ENCODE measurements at regions not wholly inside any gene's neighbourhood (a gene's known extent, or its start where the extent isn't known, plus 50 kb on each side); places are given as distances from the start of the nearest gene placed in this dataset.

DNA sequence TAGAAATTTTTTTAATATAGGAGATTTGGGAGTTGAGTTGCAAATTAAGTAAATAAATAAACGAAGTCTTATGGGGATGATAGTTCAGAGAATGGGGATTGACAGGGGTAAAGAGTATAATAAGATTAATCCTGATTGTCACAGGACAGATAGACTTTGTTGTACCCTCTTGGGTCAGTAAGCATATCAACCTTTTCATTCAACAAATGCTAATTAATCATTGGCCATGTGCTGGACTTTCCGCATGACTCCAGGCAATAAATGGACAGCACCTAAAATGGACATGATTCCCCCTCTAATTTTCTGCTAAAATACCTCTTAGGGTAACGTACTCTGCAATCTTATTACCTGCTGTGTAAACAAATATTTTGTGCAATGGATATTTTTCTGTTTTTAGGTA, 1331.1 kb upstream of the ADGRL3 start:
- Mint-ChIP-seq H3K9me3 (ENCODE audit: unreplicated experiment) (no peaks in the 10 kb centered on the region), H3K36me3 (ENCODE audit: low read depth, unreplicated experiment) (no peaks in the 10 kb centered on the region), H3K27me3 (ENCODE audit: low read depth, unreplicated experiment) (no peaks in the 10 kb centered on the region), H3K4me1 (ENCODE audit: low read depth, unreplicated experiment) (no peaks in the 10 kb centered on the region), H3K27ac (ENCODE audit: unreplicated experiment) (no peak overlapping the region), H3K4me3 (ENCODE audit: unreplicated experiment) (no peak overlapping the region)
- Histone ChIP-seq H3K27me3 (ENCODE audit: insufficient read depth, low read length) (no peaks in the 10 kb centered on the region), H3K9ac (ENCODE audit: low read length) (no peak overlapping the region), H3K4me3 (ENCODE audit: insufficient read depth, low read depth, low read length) (no peak overlapping the region), H2AFZ (ENCODE audit: low read depth, low read length) (no peak overlapping the region), H3K36me3 (ENCODE audit: insufficient read depth, low read length) (no peaks in the 10 kb centered on the region), H3K4me1 (ENCODE audit: insufficient read depth, low read length) (no peaks in the 10 kb centered on the region), H3K79me2 (ENCODE audit: insufficient read depth, low read length) (no peaks in the 10 kb centered on the region), H3K9me3 (ENCODE audit: insufficient read depth, low read depth, low read length) (no peaks in the 10 kb centered on the region), H4K20me1 (ENCODE audit: insufficient read depth, low read length) (no peaks in the 10 kb centered on the region), H3K27ac (ENCODE audit: low read depth, low read length) (no peak overlapping the region), H3K4me2 (ENCODE audit: low read length) (no peak overlapping the region)
- TF ChIP-seq, protein P1, sequence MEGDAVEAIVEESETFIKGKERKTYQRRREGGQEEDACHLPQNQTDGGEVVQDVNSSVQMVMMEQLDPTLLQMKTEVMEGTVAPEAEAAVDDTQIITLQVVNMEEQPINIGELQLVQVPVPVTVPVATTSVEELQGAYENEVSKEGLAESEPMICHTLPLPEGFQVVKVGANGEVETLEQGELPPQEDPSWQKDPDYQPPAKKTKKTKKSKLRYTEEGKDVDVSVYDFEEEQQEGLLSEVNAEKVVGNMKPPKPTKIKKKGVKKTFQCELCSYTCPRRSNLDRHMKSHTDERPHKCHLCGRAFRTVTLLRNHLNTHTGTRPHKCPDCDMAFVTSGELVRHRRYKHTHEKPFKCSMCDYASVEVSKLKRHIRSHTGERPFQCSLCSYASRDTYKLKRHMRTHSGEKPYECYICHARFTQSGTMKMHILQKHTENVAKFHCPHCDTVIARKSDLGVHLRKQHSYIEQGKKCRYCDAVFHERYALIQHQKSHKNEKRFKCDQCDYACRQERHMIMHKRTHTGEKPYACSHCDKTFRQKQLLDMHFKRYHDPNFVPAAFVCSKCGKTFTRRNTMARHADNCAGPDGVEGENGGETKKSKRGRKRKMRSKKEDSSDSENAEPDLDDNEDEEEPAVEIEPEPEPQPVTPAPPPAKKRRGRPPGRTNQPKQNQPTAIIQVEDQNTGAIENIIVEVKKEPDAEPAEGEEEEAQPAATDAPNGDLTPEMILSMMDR (IDR thresholded peaks at IDR 0.05; ENCODE audit: insufficient read depth, low read depth, low read length) = no peak
- no peak for TF ChIP-seq EZH2 (IDR thresholded peaks at IDR 0.05; ENCODE audit: insufficient read depth, low read length)
- no peak for FAIRE-seq
- no peak for DNase-seq (ENCODE audit: low read depth)

DNA sequence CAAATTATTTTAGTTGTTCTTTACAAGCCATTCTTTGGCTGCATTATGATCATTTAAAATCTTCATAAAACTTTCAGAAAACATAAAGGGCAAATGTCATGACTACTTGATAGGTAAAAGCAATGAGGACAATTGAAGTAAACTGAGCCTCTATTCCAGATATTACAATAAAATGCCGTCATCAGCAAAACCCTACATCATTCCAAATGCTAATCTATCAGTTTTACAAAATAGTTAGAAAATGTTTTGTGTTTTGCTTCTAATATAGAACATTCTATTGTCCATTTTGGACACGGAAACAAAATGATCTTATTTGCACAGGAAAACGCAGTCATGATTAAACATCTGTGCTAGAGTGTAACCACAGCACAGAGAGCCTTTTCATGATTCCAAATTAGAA, 1330.6 kb upstream of the ADGRL3 start:
- Mint-ChIP-seq H3K9me3 (ENCODE audit: unreplicated experiment) (no peaks in the 10 kb centered on the region), H3K27ac (ENCODE audit: unreplicated experiment) (no peak overlapping the region), H3K4me1 (ENCODE audit: low read depth, unreplicated experiment) (no peaks in the 10 kb centered on the region), H3K4me3 (ENCODE audit: unreplicated experiment) (no peak overlapping the region), H3K27me3 (ENCODE audit: low read depth, unreplicated experiment) (no peaks in the 10 kb centered on the region), H3K36me3 (ENCODE audit: low read depth, unreplicated experiment) (no peaks in the 10 kb centered on the region)
- FAIRE-seq (no peak), DNase-seq (ENCODE audit: low read depth) (no peak)
- Histone ChIP-seq H3K36me3 (ENCODE audit: insufficient read depth, low read length) (no peaks in the 10 kb centered on the region), H3K4me3 (ENCODE audit: insufficient read depth, low read depth, low read length) (no peak overlapping the region), H2AFZ (ENCODE audit: low read depth, low read length) (no peak overlapping the region), H4K20me1 (ENCODE audit: insufficient read depth, low read length) (no peaks in the 10 kb centered on the region), H3K27me3 (ENCODE audit: insufficient read depth, low read length) (no peaks in the 10 kb centered on the region), H3K4me2 (ENCODE audit: low read length) (no peak overlapping the region), H3K9ac (ENCODE audit: low read length) (no peak overlapping the region), H3K4me1 (ENCODE audit: insufficient read depth, low read length) (no peaks in the 10 kb centered on the region), H3K79me2 (ENCODE audit: insufficient read depth, low read length) (no peaks in the 10 kb centered on the region), H3K27ac (ENCODE audit: low read depth, low read length) (no peak overlapping the region), H3K9me3 (ENCODE audit: insufficient read depth, low read depth, low read length) (no peaks in the 10 kb centered on the region)
- TF ChIP-seq, protein P1 (IDR thresholded peaks at IDR 0.05; ENCODE audit: insufficient read depth, low read depth, low read length) = no peak
- TF ChIP-seq EZH2 (IDR thresholded peaks at IDR 0.05; ENCODE audit: insufficient read depth, low read length) = no peak

DNA sequence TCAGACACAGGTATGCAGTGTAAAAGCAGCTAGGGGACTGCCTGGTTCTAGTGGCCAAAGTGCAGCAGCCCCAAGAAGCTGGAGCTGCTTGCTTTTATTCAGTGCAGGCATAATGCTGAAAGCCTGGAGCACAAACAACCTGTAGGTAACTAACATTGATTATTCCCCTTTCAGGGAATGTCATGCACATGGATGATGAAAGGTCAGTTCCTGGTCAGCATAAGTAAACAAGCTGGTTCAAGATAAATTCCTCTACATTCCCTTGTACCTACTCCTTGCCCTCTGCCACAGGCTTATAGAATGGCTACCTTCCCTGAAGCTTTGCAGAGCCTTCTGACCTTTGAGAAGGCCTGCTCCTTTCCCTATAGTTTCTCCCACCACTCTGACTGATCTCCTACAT, 1318.5 kb upstream of the ADGRL3 start:
- Mint-ChIP-seq H3K9me3 (ENCODE audit: unreplicated experiment) (no peaks in the 10 kb centered on the region), H3K4me3 (ENCODE audit: unreplicated experiment) (no peak overlapping the region), H3K27ac (ENCODE audit: unreplicated experiment) (no peak overlapping the region), H3K27me3 (ENCODE audit: low read depth, unreplicated experiment) (peaks cover 2% of the 10 kb centered on the region), H3K4me1 (ENCODE audit: low read depth, unreplicated experiment) (no peaks in the 10 kb centered on the region), H3K36me3 (ENCODE audit: low read depth, unreplicated experiment) (no peaks in the 10 kb centered on the region)
- Histone ChIP-seq H3K4me2 (ENCODE audit: low read length) (no peak overlapping the region), H3K27me3 (ENCODE audit: insufficient read depth, low read length) (no peaks in the 10 kb centered on the region), H3K79me2 (ENCODE audit: insufficient read depth, low read length) (no peaks in the 10 kb centered on the region), H3K9ac (ENCODE audit: low read length) (no peak overlapping the region), H3K4me3 (ENCODE audit: insufficient read depth, low read depth, low read length) (no peak overlapping the region), H3K27ac (ENCODE audit: low read depth, low read length) (no peak overlapping the region), H4K20me1 (ENCODE audit: insufficient read depth, low read length) (no peaks in the 10 kb centered on the region), H3K36me3 (ENCODE audit: insufficient read depth, low read length) (no peaks in the 10 kb centered on the region), H3K9me3 (ENCODE audit: insufficient read depth, low read depth, low read length) (no peaks in the 10 kb centered on the region), H2AFZ (ENCODE audit: low read depth, low read length) (no peak overlapping the region), H3K4me1 (ENCODE audit: insufficient read depth, low read length) (no peaks in the 10 kb centered on the region)
- no peak for DNase-seq (ENCODE audit: low read depth)
- FAIRE-seq = no peak
- TF ChIP-seq, protein P1 (IDR thresholded peaks at IDR 0.05; ENCODE audit: insufficient read depth, low read depth, low read length) = no peak
- no peak for TF ChIP-seq EZH2 (IDR thresholded peaks at IDR 0.05; ENCODE audit: insufficient read depth, low read length)

Data from astrocyte (in vitro differentiated cells and primary cell).